Stimulated activated CD4-positive, alpha-beta T cell treated with anti-CD3 and anti-CD28 coated beads, Interleukin-12 subunit alpha, Interleukin-12 subunit beta, amount 100 ng/mL, for 48 hours (primary cell): ENCODE measurements at regions not wholly inside any gene's neighbourhood (a gene's known extent, or its start where the extent isn't known, plus 50 kb on each side); places are given as distances from the start of the nearest gene placed in this dataset.

Experiments
- DNase-seq, 3 donors: peaks; one replicate each; pipeline ENCODE4 v3.0.0-alpha.2; 2020; ENCODE audit warnings: low read depth in 2 of 3, low spot score in 1 of 3

- DNase-seq, result no peak
These were observed 303.8 kb downstream of the TDRD15 start for GRCh38 chr2:21427606-21428005.

- DNase-seq, result no peak
These were observed 305.0 kb downstream of the TDRD15 start for GRCh38 chr2:21428754-21429153.

GRCh38 chr2:21429747-21430146 lies 306.0 kb downstream of the TDRD15 start:
- DNase-seq, result no peak

GRCh38 chr2:21431078-21431477 lies 307.3 kb downstream of the TDRD15 start:
- no peak for DNase-seq

GRCh38 chr2:21438949-21439348 lies 315.2 kb downstream of the TDRD15 start:
- no peak for DNase-seq

- DNase-seq, result no peak
These were observed 317.7 kb downstream of the TDRD15 start for GRCh38 chr2:21441442-21441841.

GRCh38 chr2:21443494-21444105 lies 319.8 kb downstream of the TDRD15 start:
- DNase-seq, result no peak

- no peak for DNase-seq
These were observed 326.1 kb downstream of the TDRD15 start for GRCh38 chr2:21449881-21450280.

GRCh38 chr2:21451403-21451802 lies 327.6 kb downstream of the TDRD15 start:
- DNase-seq, result no peak

- DNase-seq, result no peak
These were observed 328.5 kb downstream of the TDRD15 start for GRCh38 chr2:21452263-21452662.

GRCh38 chr2:21452678-21453077 lies 328.9 kb downstream of the TDRD15 start:
- DNase-seq, result no peak

- no peak for DNase-seq
These were observed 330.1 kb downstream of the TDRD15 start for GRCh38 chr2:21453723-21454450.

GRCh38 chr2:21454839-21455238 lies 331.1 kb downstream of the TDRD15 start:
- no peak for DNase-seq

- DNase-seq, result no peak
These were observed 338.0 kb downstream of the TDRD15 start for GRCh38 chr2:21461754-21462240.

GRCh38 chr2:21466341-21466927 lies 342.7 kb downstream of the TDRD15 start:
- no peak for DNase-seq

GRCh38 chr2:21467280-21467818 lies 343.6 kb downstream of the TDRD15 start:
- DNase-seq, result no peak

GRCh38 chr2:21467910-21468309 lies 344.1 kb downstream of the TDRD15 start:
- DNase-seq, result no peak

- no peak for DNase-seq
These were observed 344.9 kb downstream of the TDRD15 start for GRCh38 chr2:21468624-21469023.

GRCh38 chr2:21469158-21469557 lies 345.4 kb downstream of the TDRD15 start:
- no peak for DNase-seq

GRCh38 chr2:21469564-21469963 lies 345.8 kb downstream of the TDRD15 start:
- DNase-seq, result no peak

GRCh38 chr2:21480162-21480561 lies 356.4 kb downstream of the TDRD15 start:
- DNase-seq, result no peak

GRCh38 chr2:21484643-21485042 lies 360.9 kb downstream of the TDRD15 start:
- DNase-seq, result no peak
